ENCODE measurements at regions not wholly inside any gene's neighbourhood (a gene's known extent, or its start where the extent isn't known, plus 50 kb on each side); places are given as distances from the start of the nearest gene placed in this dataset.

DNA sequence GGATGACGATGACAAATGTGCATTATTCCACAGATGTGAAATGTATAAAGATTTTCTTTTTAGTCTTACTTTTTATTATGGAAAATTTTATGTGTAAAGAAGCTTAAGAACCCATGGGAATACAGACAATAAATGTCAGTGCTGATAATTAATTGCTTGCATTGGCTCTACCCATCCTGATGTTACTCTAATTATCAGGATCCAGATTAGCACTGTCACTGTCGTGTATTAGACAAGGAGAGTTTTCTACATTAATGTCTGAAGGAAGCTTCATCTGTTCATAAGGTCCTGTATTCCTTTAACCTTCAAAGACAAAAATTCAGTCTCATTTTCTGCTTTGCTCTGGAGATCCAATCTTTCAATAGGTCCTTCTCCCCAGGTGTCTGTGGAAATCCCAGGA lies 259.1 kb upstream of the ADAMTS5 start:
- H3K4me3 ChIP-seq = no peak overlapping the region
- H3K27ac ChIP-seq (ENCODE audit: low read depth in 1 of 2, low read length in 1 of 2) = no peak overlapping the region
- no peaks in the 10 kb centered on the region for H3K36me3 ChIP-seq (ENCODE audit: control insufficient read depth in 4 of 4, insufficient read depth in 4 of 4, low read length in 4 of 4)
- no peak for ATAC-seq (ENCODE audit: insufficient read depth, low FRiP score)
- H3K27me3 ChIP-seq (ENCODE audit: control insufficient read depth in 3 of 3, insufficient read depth in 3 of 3, low read length in 2 of 3) = no peaks in the 10 kb centered on the region
- H3K9ac ChIP-seq (ENCODE audit: insufficient read depth in 1 of 2, low read length in 2 of 2) = no peak overlapping the region
- TF ChIP-seq CTCF (IDR thresholded peaks at IDR 0.05; ENCODE audit: control extremely low read depth, extremely low read depth) = no peak
- 88 to 92% methylated on average over 2 of the region's 2 CpGs for WGBS, 2 donors
- no peaks in the 10 kb centered on the region for H3K4me1 ChIP-seq (ENCODE audit: control insufficient read depth in 5 of 5, insufficient read depth in 5 of 5, low read length in 5 of 5)
- DNase-seq = no peak
- no peaks in the 10 kb centered on the region for H3K9me3 ChIP-seq (ENCODE audit: control insufficient read depth in 4 of 4, insufficient read depth in 3 of 4, low read length in 3 of 4)

GRCh38 chr21:27225151-27225550 lies 258.3 kb upstream of the ADAMTS5 start:
- TF ChIP-seq CTCF (IDR thresholded peaks at IDR 0.05; ENCODE audit: control extremely low read depth, extremely low read depth) = no peak
- Histone ChIP-seq H3K36me3 (ENCODE audit: control insufficient read depth in 4 of 4, insufficient read depth in 4 of 4, low read length in 4 of 4) (no peaks in the 10 kb centered on the region), H3K9ac (ENCODE audit: insufficient read depth in 1 of 2, low read length in 2 of 2) (no peak overlapping the region), H3K27me3 (ENCODE audit: control insufficient read depth in 3 of 3, insufficient read depth in 3 of 3, low read length in 2 of 3) (no peaks in the 10 kb centered on the region), H3K4me1 (ENCODE audit: control insufficient read depth in 5 of 5, insufficient read depth in 5 of 5, low read length in 5 of 5) (no peaks in the 10 kb centered on the region), H3K9me3 (ENCODE audit: control insufficient read depth in 4 of 4, insufficient read depth in 3 of 4, low read length in 3 of 4) (no peaks in the 10 kb centered on the region), H3K4me3 (no peak overlapping the region), H3K27ac (ENCODE audit: low read depth in 1 of 2, low read length in 1 of 2) (no peak overlapping the region)
- DNase-seq (no peak), ATAC-seq (ENCODE audit: insufficient read depth, low FRiP score) (no peak)

- DNase-seq (no peak), ATAC-seq (ENCODE audit: insufficient read depth, low FRiP score) (no peak)
- Histone ChIP-seq H3K4me3 (no peak overlapping the region), H3K9me3 (ENCODE audit: control insufficient read depth in 4 of 4, insufficient read depth in 3 of 4, low read length in 3 of 4) (no peaks in the 10 kb centered on the region), H3K27ac (ENCODE audit: low read depth in 1 of 2, low read length in 1 of 2) (no peak overlapping the region), H3K4me1 (ENCODE audit: control insufficient read depth in 5 of 5, insufficient read depth in 5 of 5, low read length in 5 of 5) (no peaks in the 10 kb centered on the region), H3K36me3 (ENCODE audit: control insufficient read depth in 4 of 4, insufficient read depth in 4 of 4, low read length in 4 of 4) (no peaks in the 10 kb centered on the region), H3K9ac (ENCODE audit: insufficient read depth in 1 of 2, low read length in 2 of 2) (no peak overlapping the region), H3K27me3 (ENCODE audit: control insufficient read depth in 3 of 3, insufficient read depth in 3 of 3, low read length in 2 of 3) (no peaks in the 10 kb centered on the region)
- TF ChIP-seq CTCF (IDR thresholded peaks at IDR 0.05; ENCODE audit: control extremely low read depth, extremely low read depth) = no peak
Observed at GRCh38 chr21:27224169-27224568, 257.3 kb upstream of the ADAMTS5 start.

- DNase-seq = peak in 2 of 3 donors; percentile 22 to 54
- Histone ChIP-seq H3K36me3 (ENCODE audit: control insufficient read depth in 4 of 4, insufficient read depth in 4 of 4, low read length in 4 of 4) (no peaks in the 10 kb centered on the region), H3K27ac (ENCODE audit: low read depth in 1 of 2, low read length in 1 of 2) (no peak overlapping the region), H3K4me1 (ENCODE audit: control insufficient read depth in 5 of 5, insufficient read depth in 5 of 5, low read length in 5 of 5) (no peaks in the 10 kb centered on the region), H3K4me3 (no peak overlapping the region), H3K9me3 (ENCODE audit: control insufficient read depth in 4 of 4, insufficient read depth in 3 of 4, low read length in 3 of 4) (no peaks in the 10 kb centered on the region), H3K27me3 (ENCODE audit: control insufficient read depth in 3 of 3, insufficient read depth in 3 of 3, low read length in 2 of 3) (no peaks in the 10 kb centered on the region), H3K9ac (ENCODE audit: insufficient read depth in 1 of 2, low read length in 2 of 2) (no peak overlapping the region)
- 83 to 88% methylated on average over 2 of the region's 2 CpGs for WGBS, 2 donors
- no peak for ATAC-seq (ENCODE audit: insufficient read depth, low FRiP score)
- no peak for TF ChIP-seq CTCF (IDR thresholded peaks at IDR 0.05; ENCODE audit: control extremely low read depth, extremely low read depth)
Observed at GRCh38 chr21:27221077-27221476, 254.2 kb upstream of the ADAMTS5 start.

Data from lung (tissue), 11 donors.